DND-41 (cell line): ENCODE measurements at regions not wholly inside any gene's neighbourhood (a gene's known extent, or its start where the extent isn't known, plus 50 kb on each side); places are given as distances from the start of the nearest gene placed in this dataset.

ENCODE experiments used
- ATAC-seq: fragments of 200-7000 bp; cut with Tn5 transposase; 3 replicates; pipeline ENCODE4 v1.9.1; 2021; ENCODE audit warnings: low read depth; ENCODE audit not compliant: insufficient read depth
- DNase-seq: peaks from one replicate; pipeline ENCODE4 v3.0.0-alpha.2; 2020
- H2AFZ ChIP-seq: 2 replicates; pipeline ENCODE4 v1.6.0; 2012; ENCODE audit warnings: low read depth, low read length
- H3K27ac ChIP-seq: 2 replicates; pipeline ENCODE4 v1.5.1; 2012; ENCODE audit warnings: low read length, inconsistent platforms
- H3K27me3 ChIP-seq: fragments of 200-600 bp; sonication (generic); 2 replicates; pipeline ENCODE4 v1.6.0; 2012; ENCODE audit warnings: low read length, mild to moderate bottlenecking, inconsistent platforms; ENCODE audit not compliant: insufficient read depth, poor library complexity
- H3K36me3 ChIP-seq: 2 replicates; pipeline ENCODE4 v1.5.1; 2012; ENCODE audit warnings: low read length, inconsistent platforms; ENCODE audit not compliant: insufficient read depth
- H3K4me1 ChIP-seq: 2 replicates; pipeline ENCODE4 v1.5.1; 2012; ENCODE audit warnings: mild to moderate bottlenecking, low read length; ENCODE audit not compliant: insufficient read depth
- H3K4me2 ChIP-seq: 2 replicates; pipeline ENCODE4 v1.6.0; 2012; ENCODE audit warnings: mild to moderate bottlenecking, moderate library complexity, low read length, inconsistent platforms; ENCODE audit not compliant: insufficient read depth
- H3K4me3 ChIP-seq, 2 experiments: fragments of 200-600 bp in 1 of 2; shearing (Covaris generic) in 1 of 2; 2 replicates each; pipeline ENCODE4 v1.5.1; 2012 to 2016; ENCODE audit warnings: inconsistent platforms in 2 of 2, low read length in 2 of 2, mild to moderate bottlenecking in 2 of 2, low read depth in 1 of 2, moderate library complexity in 1 of 2
- H3K79me2 ChIP-seq: 2 replicates; pipeline ENCODE4 v1.6.0; 2012; ENCODE audit warnings: low read length, inconsistent platforms; ENCODE audit not compliant: insufficient read depth
- H3K9ac ChIP-seq: 2 replicates; pipeline ENCODE4 v1.6.0; 2012; ENCODE audit warnings: low read depth, mild to moderate bottlenecking, inconsistent platforms, low read length, moderate library complexity
- H3K9me3 ChIP-seq: 2 replicates; pipeline ENCODE4 v1.5.1; 2012; ENCODE audit warnings: low read length, moderate library complexity, mild to moderate bottlenecking, inconsistent platforms; ENCODE audit not compliant: insufficient read depth, severe bottlenecking
- H4K20me1 ChIP-seq: 2 replicates; pipeline ENCODE4 v1.6.0; 2012; ENCODE audit warnings: low read length; ENCODE audit not compliant: insufficient read depth
- CTCF ChIP-seq: IDR thresholded peaks from 2 replicates; pipeline ENCODE4 v1.5.1; 2012; ENCODE audit warnings: borderline replicate concordance, low read length, moderate library complexity, mild to moderate bottlenecking; ENCODE audit not compliant: poor library complexity, severe bottlenecking; ENCODE audit errors: extremely low read depth
- EZH2 ChIP-seq: IDR thresholded peaks from 3 replicates; pipeline ENCODE4 v1.6.1; 2012; ENCODE audit warnings: borderline replicate concordance, low read depth, mild to moderate bottlenecking, moderate library complexity, low read length, inconsistent platforms; ENCODE audit not compliant: severe bottlenecking

DNA sequence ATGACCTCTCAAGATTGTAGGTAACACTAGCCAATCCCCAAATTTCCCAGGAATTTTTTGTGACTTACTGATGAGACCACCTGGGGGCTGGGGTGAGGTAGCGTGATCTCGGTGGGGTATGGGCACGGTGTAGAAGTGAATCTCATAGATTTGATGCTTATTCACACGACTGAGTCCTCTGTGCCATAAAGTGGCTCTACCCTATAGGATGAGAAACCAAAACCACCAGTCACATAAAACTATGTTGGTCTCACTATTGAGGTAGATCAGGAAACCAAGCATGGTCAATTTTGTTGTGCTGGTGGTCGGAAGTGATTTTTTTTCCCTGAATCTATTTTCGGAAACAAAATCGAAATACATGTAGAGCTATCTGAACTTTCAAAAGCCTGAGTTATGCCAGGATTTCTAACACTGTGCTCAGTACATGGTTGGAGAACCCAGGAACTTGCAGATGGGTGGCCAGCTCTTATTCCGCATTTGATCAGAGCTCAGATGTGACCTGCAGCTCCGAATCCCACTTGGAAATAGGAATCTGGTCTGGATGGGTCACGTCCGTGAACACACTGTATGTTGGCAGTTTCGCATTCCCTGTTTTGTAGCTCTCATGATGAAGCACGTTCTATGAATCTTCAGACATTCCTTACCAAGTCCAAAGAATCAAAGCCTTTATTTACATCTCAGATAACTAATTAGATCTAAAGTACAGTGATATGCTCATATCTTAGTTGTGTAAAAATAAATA lies 261.5 kb downstream of the KLF6 start:
- Histone ChIP-seq H3K9me3 (no peaks in the 10 kb centered on the region), H4K20me1 (no peaks in the 10 kb centered on the region), H3K27me3 (no peaks in the 10 kb centered on the region), H3K4me2 (no peak overlapping the region), H3K9ac (no peak overlapping the region), H3K4me3 (no peak overlapping the region), H3K27ac (no peak overlapping the region), H2AFZ (no peak overlapping the region), H3K4me1 (no peaks in the 10 kb centered on the region), H3K36me3 (no peaks in the 10 kb centered on the region), H3K79me2 (no peaks in the 10 kb centered on the region)
- TF ChIP-seq CTCF (no peak), EZH2 (no peak)
- DNase-seq, result no peak
- no peak for ATAC-seq

DNA sequence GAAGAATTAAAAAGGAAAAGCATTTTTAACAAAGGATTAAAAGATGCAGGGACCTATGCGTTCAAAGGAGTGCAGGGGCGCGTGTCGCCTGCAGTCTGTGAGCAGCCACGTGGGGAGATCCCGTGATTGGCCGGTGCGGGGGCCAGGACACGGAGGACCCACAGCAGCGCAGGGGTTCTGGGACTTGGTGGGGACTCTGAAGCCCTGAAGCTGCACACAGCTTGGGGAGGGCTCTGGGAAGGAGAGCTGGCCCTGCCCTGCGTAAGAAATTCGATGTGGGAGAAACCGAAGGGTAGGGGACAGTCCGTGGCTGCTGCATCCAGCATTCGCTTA lies 268.1 kb downstream of the KLF6 start:
- DNase-seq (no peak), ATAC-seq (peak; percentile 57)
- Histone ChIP-seq H2AFZ (no peak overlapping the region), H3K27ac (no peak overlapping the region), H3K4me3 (no peak overlapping the region), H3K79me2 (no peaks in the 10 kb centered on the region), H3K9ac (no peak overlapping the region), H3K36me3 (no peaks in the 10 kb centered on the region), H3K27me3 (no peaks in the 10 kb centered on the region), H3K4me2 (no peak overlapping the region), H4K20me1 (no peaks in the 10 kb centered on the region), H3K4me1 (peaks cover 16% of the 10 kb centered on the region), H3K9me3 (no peaks in the 10 kb centered on the region)
- TF ChIP-seq CTCF (no peak), EZH2 (no peak)

DNA sequence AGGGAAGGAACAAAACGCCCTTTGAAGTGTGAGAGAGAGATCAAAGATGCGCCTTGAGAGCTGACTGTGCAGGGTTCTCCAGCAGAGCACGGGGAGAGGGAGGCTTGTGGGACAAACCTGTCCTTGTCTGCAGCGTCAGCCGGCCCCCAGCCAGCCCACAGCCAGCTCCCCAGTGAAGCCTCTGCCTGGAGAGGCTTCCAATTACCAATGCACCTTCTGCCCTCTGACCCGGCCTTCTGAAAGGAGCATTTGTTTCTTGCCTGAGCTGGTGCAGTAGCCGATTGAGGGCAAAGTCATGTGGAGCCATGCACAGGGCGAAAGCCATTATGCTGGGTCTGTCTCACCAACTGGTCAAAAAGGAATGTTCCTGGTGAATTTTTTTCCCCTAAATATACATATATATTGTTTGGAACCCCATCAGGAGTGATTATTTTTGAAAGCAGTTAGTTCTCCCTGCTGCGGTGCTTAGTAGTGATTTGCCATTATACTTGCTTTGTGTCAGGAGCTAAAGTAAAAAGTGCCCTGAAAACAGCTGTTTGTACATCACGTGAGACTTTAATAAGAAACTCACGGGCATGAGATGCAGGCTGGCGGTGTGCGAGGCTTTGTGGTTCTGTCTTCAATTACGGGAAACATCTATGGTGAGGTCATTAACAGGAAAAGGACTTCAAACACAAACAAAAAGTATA lies 268.6 kb downstream of the KLF6 start:
- H3K4me3 ChIP-seq, result no peak overlapping the region
- no peaks in the 10 kb centered on the region for H4K20me1 ChIP-seq
- H3K27ac ChIP-seq, result no peak overlapping the region
- H3K4me1 ChIP-seq, result peaks cover 16% of the 10 kb centered on the region
- no peak overlapping the region for H3K9ac ChIP-seq
- no peaks in the 10 kb centered on the region for H3K9me3 ChIP-seq
- TF ChIP-seq EZH2 (no peak), CTCF (no peak)
- H2AFZ ChIP-seq, result no peak overlapping the region
- no peaks in the 10 kb centered on the region for H3K27me3 ChIP-seq
- DNase-seq (peak; percentile 62), ATAC-seq (peak; percentile 79)
- H3K4me2 ChIP-seq, result no peak overlapping the region
- no peaks in the 10 kb centered on the region for H3K79me2 ChIP-seq
- H3K36me3 ChIP-seq, result no peaks in the 10 kb centered on the region
